Left ventricle myocardium inferior (tissue), 1 donor: ENCODE measurements at regions not wholly inside any gene's neighbourhood (a gene's known extent, or its start where the extent isn't known, plus 50 kb on each side); places are given as distances from the start of the nearest gene placed in this dataset.

Experiments used
- DNase-seq: peaks from one replicate; pipeline ENCODE4 v3.0.0-alpha.2; 2020
- H3K27ac ChIP-seq: fragments of 200-600 bp; replicated peaks from 2 replicates; pipeline ENCODE4 v1.8.0; 2021
- H3K27me3 ChIP-seq: fragments of 200-600 bp; 2 replicates; pipeline ENCODE4 v1.8.0; 2021; ENCODE audit warnings: low read depth
- H3K36me3 ChIP-seq: fragments of 200-600 bp; 2 replicates; pipeline ENCODE4 v1.8.0; 2021
- H3K4me1 ChIP-seq: fragments of 200-600 bp; 2 replicates; pipeline ENCODE4 v1.8.0; 2021
- H3K4me3 ChIP-seq: fragments of 200-600 bp; 2 replicates; pipeline ENCODE4 v1.8.0; 2021; ENCODE audit warnings: mild to moderate bottlenecking, moderate library complexity
- H3K9me3 ChIP-seq: fragments of 200-600 bp; replicated peaks from 2 replicates; pipeline ENCODE4 v1.8.0; 2021
- intact Hi-C: fragments of 100-400 bp; cut with micrococcal nuclease; formaldehyde crosslinking; loops from one replicate; pipeline ENCODE4 v1.11.0; 2022
- TF ChIP-seq, protein P1 (sequence below): fragments of 200-600 bp; IDR thresholded peaks from 2 replicates; pipeline ENCODE4 v1.8.0; 2021; ENCODE audit warnings: antibody characterized with exemption, mild to moderate bottlenecking, borderline replicate concordance
- donor health status: DM: no; HTN: yes; CAD: no; lungs with severe emphysema.

DNA sequence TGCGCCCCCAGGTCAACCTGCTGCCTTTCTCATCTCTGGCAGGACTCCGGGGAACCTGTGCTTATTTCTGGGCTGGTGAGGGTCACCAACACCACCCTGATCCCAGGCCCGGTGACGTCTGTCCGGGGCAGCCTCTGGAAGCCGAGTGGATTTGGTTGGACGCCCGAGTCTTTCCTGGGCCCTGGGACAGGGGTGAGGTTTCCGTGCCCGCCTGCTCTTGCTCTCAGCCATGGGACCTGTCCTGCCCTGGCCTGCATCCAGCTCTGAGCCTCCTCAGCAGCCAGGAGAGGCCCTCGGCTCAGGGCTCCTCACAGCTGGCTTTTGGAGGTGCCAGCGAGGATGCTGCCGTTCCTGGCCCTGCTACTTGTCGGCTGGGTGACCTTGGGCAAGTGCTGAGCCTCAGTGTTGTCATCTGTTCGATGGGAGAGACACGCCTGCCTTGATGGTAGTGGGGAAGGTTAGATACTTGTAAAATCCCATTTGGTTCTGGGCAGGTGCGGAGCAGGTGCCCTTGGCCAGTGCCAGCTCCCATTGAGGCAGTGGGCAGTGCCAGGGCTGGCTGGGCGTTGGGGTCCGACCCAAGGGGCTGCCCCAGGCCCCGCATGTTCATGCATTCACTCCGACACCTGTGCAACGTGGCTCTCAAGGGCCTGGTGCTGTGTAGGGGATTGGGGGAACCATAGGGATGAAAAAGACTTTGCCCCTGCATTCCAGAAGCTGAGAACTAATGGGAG, 58.9 kb upstream of the THY1 start:
- TF ChIP-seq, protein P1, sequence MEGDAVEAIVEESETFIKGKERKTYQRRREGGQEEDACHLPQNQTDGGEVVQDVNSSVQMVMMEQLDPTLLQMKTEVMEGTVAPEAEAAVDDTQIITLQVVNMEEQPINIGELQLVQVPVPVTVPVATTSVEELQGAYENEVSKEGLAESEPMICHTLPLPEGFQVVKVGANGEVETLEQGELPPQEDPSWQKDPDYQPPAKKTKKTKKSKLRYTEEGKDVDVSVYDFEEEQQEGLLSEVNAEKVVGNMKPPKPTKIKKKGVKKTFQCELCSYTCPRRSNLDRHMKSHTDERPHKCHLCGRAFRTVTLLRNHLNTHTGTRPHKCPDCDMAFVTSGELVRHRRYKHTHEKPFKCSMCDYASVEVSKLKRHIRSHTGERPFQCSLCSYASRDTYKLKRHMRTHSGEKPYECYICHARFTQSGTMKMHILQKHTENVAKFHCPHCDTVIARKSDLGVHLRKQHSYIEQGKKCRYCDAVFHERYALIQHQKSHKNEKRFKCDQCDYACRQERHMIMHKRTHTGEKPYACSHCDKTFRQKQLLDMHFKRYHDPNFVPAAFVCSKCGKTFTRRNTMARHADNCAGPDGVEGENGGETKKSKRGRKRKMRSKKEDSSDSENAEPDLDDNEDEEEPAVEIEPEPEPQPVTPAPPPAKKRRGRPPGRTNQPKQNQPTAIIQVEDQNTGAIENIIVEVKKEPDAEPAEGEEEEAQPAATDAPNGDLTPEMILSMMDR: no peak
- intact Hi-C loops: loop anchor here (5.0 kb wide), 1 partner anchor 55 kb away; no protein-coding TSS in a partner anchor
- no peaks in the 10 kb centered on the region for H3K36me3 ChIP-seq
- H3K4me3 ChIP-seq: peak overlapping the region; percentile 35
- H3K4me1 ChIP-seq: peaks cover 6% of the 10 kb centered on the region
- H3K27me3 ChIP-seq: peaks cover 45% of the 10 kb centered on the region
- no peaks in the 10 kb centered on the region for H3K9me3 ChIP-seq
- H3K27ac ChIP-seq: no peak overlapping the region
- DNase-seq: no peak

GRCh38 chr11:119481021-119481666, 58.2 kb upstream of the THY1 start:
- H3K27me3 ChIP-seq: peaks cover 43% of the 10 kb centered on the region
- DNase-seq: peak; percentile 70
- no peak overlapping the region for H3K27ac ChIP-seq
- H3K4me1 ChIP-seq: peaks cover 6% of the 10 kb centered on the region
- peak overlapping the region; percentile 35 for H3K4me3 ChIP-seq
- TF ChIP-seq, protein P1: peak; percentile 95
- no peaks in the 10 kb centered on the region for H3K36me3 ChIP-seq
- no peaks in the 10 kb centered on the region for H3K9me3 ChIP-seq
- intact Hi-C loops: loop anchor here (5.0 kb wide), 1 partner anchor 56 kb away; no protein-coding TSS in a partner anchor

DNA sequence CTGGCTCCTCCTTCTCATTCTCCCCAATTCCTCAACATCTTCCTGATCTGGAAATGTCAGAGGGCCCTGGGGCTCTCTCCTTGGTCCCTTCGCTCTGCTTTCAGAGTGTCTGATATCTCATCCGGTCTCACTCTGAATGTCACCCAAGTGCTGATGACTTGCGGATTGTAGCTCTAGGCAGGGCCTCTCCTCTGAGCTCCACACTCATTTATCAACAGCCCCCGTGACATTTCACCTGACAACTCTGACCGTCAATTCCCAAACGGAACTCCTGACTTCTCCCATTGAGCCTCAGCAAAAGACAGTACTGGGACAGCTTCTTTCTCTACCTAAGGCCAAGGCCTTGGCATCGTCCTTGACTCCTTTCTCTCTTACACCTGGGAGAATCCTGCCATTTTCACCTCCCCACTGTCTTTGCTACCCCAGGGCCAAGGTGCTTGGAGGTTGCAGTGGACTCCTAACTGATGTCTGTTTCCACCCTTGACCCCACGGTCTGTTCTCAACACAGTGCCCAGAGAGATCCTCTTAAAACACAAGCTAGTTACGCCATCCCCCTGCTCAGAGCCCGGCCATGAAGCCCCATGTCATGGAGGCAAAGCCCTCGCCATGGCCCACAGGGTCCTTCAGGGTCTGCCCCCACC, 57.5 kb upstream of the THY1 start:
- H3K36me3 ChIP-seq: no peaks in the 10 kb centered on the region
- H3K4me1 ChIP-seq: peaks cover 6% of the 10 kb centered on the region
- TF ChIP-seq, protein P1: no peak
- no peaks in the 10 kb centered on the region for H3K9me3 ChIP-seq
- DNase-seq: no peak
- H3K4me3 ChIP-seq: no peak overlapping the region
- intact Hi-C loops: loop anchor here (5.0 kb wide), 1 partner anchor 57 kb away; no protein-coding TSS in a partner anchor
- peaks cover 41% of the 10 kb centered on the region for H3K27me3 ChIP-seq
- no peak overlapping the region for H3K27ac ChIP-seq

GRCh38 chr11:119479685-119480275, 56.8 kb upstream of the THY1 start:
- TF ChIP-seq, protein P1: peak; percentile 31
- peaks cover 6% of the 10 kb centered on the region for H3K4me1 ChIP-seq
- no peaks in the 10 kb centered on the region for H3K9me3 ChIP-seq
- intact Hi-C loops: loop anchor here (5.0 to 10.0 kb wide), 2 partner anchors 58 to 125 kb away; no protein-coding TSS in a partner anchor
- DNase-seq: no peak
- H3K36me3 ChIP-seq: no peaks in the 10 kb centered on the region
- peaks cover 36% of the 10 kb centered on the region for H3K27me3 ChIP-seq
- no peak overlapping the region for H3K4me3 ChIP-seq
- no peak overlapping the region for H3K27ac ChIP-seq

GRCh38 chr11:119478711-119479285, 55.8 kb upstream of the THY1 start:
- H3K36me3 ChIP-seq: no peaks in the 10 kb centered on the region
- no peak overlapping the region for H3K27ac ChIP-seq
- no peak overlapping the region for H3K4me3 ChIP-seq
- TF ChIP-seq, protein P1: no peak
- peaks cover 6% of the 10 kb centered on the region for H3K4me1 ChIP-seq
- no peaks in the 10 kb centered on the region for H3K9me3 ChIP-seq
- peaks cover 35% of the 10 kb centered on the region for H3K27me3 ChIP-seq
- no peak for DNase-seq
- intact Hi-C loops: loop anchor here (10.0 kb wide), 1 partner anchor 124 kb away; no protein-coding TSS in a partner anchor
